ENCODE measurements at regions not wholly inside any gene's neighbourhood (a gene's known extent, or its start where the extent isn't known, plus 50 kb on each side); places are given as distances from the start of the nearest gene placed in this dataset.

DNA sequence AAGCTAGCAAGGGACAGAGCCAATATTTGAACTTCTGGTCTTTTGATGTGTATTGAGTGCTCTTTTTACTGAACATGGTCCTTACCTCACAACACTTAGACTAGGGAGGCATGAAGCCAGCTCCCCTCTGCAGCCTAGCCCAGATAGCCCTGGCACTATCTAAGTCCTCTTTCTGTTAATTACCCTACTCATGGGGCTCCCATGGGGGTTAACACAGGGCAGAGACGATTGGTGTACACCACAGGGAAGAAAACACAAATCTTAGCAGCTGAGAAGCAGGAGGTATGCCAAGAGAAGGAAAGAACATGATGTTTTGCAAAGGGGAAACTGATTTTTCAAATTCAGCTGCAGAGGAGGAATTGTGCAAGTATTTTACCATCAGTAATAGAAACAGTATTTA is 383.8 kb downstream of the TMEM232 start:
- TF ChIP-seq, protein P1, sequence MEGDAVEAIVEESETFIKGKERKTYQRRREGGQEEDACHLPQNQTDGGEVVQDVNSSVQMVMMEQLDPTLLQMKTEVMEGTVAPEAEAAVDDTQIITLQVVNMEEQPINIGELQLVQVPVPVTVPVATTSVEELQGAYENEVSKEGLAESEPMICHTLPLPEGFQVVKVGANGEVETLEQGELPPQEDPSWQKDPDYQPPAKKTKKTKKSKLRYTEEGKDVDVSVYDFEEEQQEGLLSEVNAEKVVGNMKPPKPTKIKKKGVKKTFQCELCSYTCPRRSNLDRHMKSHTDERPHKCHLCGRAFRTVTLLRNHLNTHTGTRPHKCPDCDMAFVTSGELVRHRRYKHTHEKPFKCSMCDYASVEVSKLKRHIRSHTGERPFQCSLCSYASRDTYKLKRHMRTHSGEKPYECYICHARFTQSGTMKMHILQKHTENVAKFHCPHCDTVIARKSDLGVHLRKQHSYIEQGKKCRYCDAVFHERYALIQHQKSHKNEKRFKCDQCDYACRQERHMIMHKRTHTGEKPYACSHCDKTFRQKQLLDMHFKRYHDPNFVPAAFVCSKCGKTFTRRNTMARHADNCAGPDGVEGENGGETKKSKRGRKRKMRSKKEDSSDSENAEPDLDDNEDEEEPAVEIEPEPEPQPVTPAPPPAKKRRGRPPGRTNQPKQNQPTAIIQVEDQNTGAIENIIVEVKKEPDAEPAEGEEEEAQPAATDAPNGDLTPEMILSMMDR (IDR thresholded peaks at IDR 0.05 in 2 of 3, conservative IDR thresholded peaks at IDR 0.05 in 1 of 3; ENCODE audit: borderline replicate concordance in 1 of 3, insufficient read depth in 1 of 3, low read depth in 2 of 3, low read length in 2 of 3): no peak
- no peak for TF ChIP-seq YY1 (IDR thresholded peaks at IDR 0.05; ENCODE audit: extremely low read depth, insufficient replicate concordance, low read depth, low read length)
- no peak for TF ChIP-seq EGR1 (IDR thresholded peaks at IDR 0.05; ENCODE audit: low read depth)
- TF ChIP-seq EZH2phosphoT487 (IDR thresholded peaks at IDR 0.05; ENCODE audit: borderline replicate concordance): no peak
- no peak for TF ChIP-seq SIN3A (IDR thresholded peaks at IDR 0.05; ENCODE audit: low read depth)
- TF ChIP-seq EZH2 (IDR thresholded peaks at IDR 0.05): no peak
- no peak for TF ChIP-seq POLR2AphosphoS5 (IDR thresholded peaks at IDR 0.05; ENCODE audit: low read depth, low read length)
- TF ChIP-seq POLR2A (IDR thresholded peaks at IDR 0.05; ENCODE audit: borderline replicate concordance, extremely low read depth, insufficient read depth, insufficient read length): no peak
- no peak for TF ChIP-seq TCF7L2 (IDR thresholded peaks at IDR 0.05; ENCODE audit: borderline replicate concordance, extremely low read depth, insufficient read depth, insufficient read length)
